Right cardiac atrium (tissue), 5 donors: ENCODE measurements at regions not wholly inside any gene's neighbourhood (a gene's known extent, or its start where the extent isn't known, plus 50 kb on each side); places are given as distances from the start of the nearest gene placed in this dataset.

Experiments
- ATAC-seq, 2 donors: fragments of 200-7000 bp; cut with Tn5 transposase; one replicate each; pipeline versions ENCODE4 v1.8.0 to v1.9.1; 2020; ENCODE audit warnings: moderate library complexity in 2 of 2, mild to moderate bottlenecking in 1 of 2
- DNase-seq, 3 donors: peaks; one replicate each; pipeline ENCODE4 v3.0.0-alpha.2; 2020
- H3K27ac ChIP-seq: one replicate; pipeline ENCODE4 v1.5.1; 2013; ENCODE audit warnings: mild to moderate bottlenecking, low read length, control low read depth, moderate library complexity
- H3K27me3 ChIP-seq: one replicate; pipeline ENCODE4 v1.6.1; 2013; ENCODE audit not compliant: control insufficient read depth, insufficient read depth
- H3K4me1 ChIP-seq: one replicate; pipeline ENCODE4 v1.6.1; 2013; ENCODE audit warnings: low read length; ENCODE audit not compliant: control insufficient read depth, insufficient read depth
- H3K4me3 ChIP-seq: one replicate; pipeline ENCODE4 v1.5.1; 2013; ENCODE audit warnings: low read length, control low read depth
- H3K9me3 ChIP-seq: one replicate; pipeline ENCODE4 v1.6.1; 2013; ENCODE audit warnings: low read length; ENCODE audit not compliant: control insufficient read depth
- WGBS: extraction: QIAGEN DNeasy Blood & Tissue Kit; methylation state at CpG from one replicate; pipeline ENCODE4 v1.1.7; 2013; 5-methylcytosine and 5-hydroxymethylcytosine counted together
- intact Hi-C, 4 donors: fragments of 100-400 bp; cut with DNase I; formaldehyde crosslinking; loops; one replicate each; pipeline versions ENCODE4 v1.11.0 to v1.14.0; 2022 to 2023
- donor health status: healthy with polysubstance abuse.
- donor health status: DM: no; HTN: yes; CAD: no.
- donor health status: DM: no; HTN: no; CAD: no.
- donor health status: DM: no; HTN: yes; CAD: no; lungs with severe emphysema.
- donor health status: DM: yes; HTN: yes; CAD: no.

GRCh38 chr18:61019338-61020301 lies 313.6 kb upstream of the CDH20 start:
- Histone ChIP-seq H3K4me3 (no peak overlapping the region), H3K27ac (no peak overlapping the region), H3K4me1 (no peaks in the 10 kb centered on the region), H3K9me3 (no peaks in the 10 kb centered on the region), H3K27me3 (no peaks in the 10 kb centered on the region)
- DNase-seq (no peak), ATAC-seq (no peak)
- 81% methylated on average over 3 of the region's 3 CpGs for WGBS
- intact Hi-C loops: no loop called here

DNA sequence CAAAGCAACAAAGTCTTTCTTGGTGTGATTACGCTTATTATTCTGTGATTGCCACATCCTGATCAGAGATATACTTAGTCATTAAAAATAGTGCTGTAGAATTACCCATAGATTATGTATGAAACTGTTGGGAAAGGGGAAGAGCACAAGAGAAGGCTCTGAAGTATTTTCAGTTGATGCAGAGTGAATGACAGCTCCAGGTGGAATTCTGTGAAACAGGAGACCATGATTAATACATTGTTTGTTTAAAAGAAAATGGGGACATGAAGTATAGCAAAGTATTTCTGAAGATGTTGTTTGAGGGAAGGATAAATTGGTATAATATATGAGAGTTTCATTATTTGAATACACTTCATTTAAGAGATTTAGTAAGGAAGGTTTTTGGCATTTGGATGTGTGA lies 307.6 kb upstream of the CDH20 start:
- H3K4me3 ChIP-seq: no peak overlapping the region
- DNase-seq (no peak), ATAC-seq (no peak)
- intact Hi-C loops: no loop called here
- H3K9me3 ChIP-seq: no peaks in the 10 kb centered on the region
- H3K27ac ChIP-seq: no peak overlapping the region
- no peaks in the 10 kb centered on the region for H3K4me1 ChIP-seq
- no peaks in the 10 kb centered on the region for H3K27me3 ChIP-seq
- 88% methylated on average over 1 of the region's 1 CpG for WGBS

- Histone ChIP-seq H3K9me3 (no peaks in the 10 kb centered on the region), H3K4me3 (no peak overlapping the region), H3K4me1 (no peaks in the 10 kb centered on the region), H3K27ac (no peak overlapping the region), H3K27me3 (no peaks in the 10 kb centered on the region)
- intact Hi-C loops: no loop called here
- ATAC-seq (no peak), DNase-seq (no peak)
- WGBS: 79% methylated on average over 2 of the region's 2 CpGs
Measured at GRCh38 chr18:61031626-61032025, 301.6 kb upstream of the CDH20 start.

GRCh38 chr18:61034580-61034979 lies 298.6 kb upstream of the CDH20 start:
- Histone ChIP-seq H3K9me3 (no peaks in the 10 kb centered on the region), H3K4me3 (no peak overlapping the region), H3K27me3 (no peaks in the 10 kb centered on the region), H3K4me1 (no peaks in the 10 kb centered on the region), H3K27ac (no peak overlapping the region)
- intact Hi-C loops: no loop called here
- DNase-seq (no peak), ATAC-seq (no peak)
- WGBS: 72% methylated on average over 2 of the region's 2 CpGs

DNA sequence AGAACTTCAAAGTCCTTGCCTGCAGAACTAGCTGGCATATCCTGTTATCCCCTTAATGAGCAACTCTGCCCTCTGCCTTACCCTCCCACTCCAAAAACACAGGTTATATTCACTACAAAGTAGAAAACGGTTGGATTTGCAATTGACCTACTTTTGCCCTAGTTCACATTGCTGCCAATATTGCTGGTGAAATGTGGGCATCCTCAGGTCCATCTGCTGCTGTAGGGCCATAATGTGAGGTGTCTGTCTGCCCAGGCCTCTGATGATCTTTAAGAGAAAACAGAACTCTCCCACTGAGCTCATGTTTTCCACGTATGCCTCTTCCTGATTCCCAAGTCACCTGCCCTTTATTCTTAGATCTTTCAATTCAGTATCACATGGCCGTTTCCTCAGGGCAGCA lies 294.0 kb upstream of the CDH20 start:
- DNase-seq (no peak), ATAC-seq (no peak)
- intact Hi-C loops: no loop called here
- Histone ChIP-seq H3K4me3 (no peak overlapping the region), H3K9me3 (no peaks in the 10 kb centered on the region), H3K27ac (no peak overlapping the region), H3K27me3 (no peaks in the 10 kb centered on the region), H3K4me1 (no peaks in the 10 kb centered on the region)
- 45% methylated on average over 3 of the region's 3 CpGs for WGBS

DNA sequence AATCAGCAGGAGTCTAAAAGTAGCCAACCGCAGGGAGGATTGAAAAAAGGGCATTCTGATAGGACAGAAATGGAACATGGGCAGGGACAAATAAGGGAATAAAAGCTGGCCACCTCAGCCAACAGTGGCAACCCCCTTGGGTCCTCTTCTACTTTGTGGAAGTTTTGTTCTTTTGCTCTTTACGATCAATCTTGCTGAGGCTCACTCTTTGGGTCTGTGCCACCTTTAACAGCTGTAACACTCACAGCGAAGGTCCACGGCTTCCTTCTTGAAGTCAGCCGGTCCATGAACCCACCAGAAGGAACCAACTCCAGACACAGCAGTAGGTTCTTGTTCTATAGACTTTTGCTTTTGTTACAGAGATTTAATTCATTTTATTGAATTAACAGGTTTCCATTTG lies 285.4 kb upstream of the CDH20 start:
- Histone ChIP-seq H3K27me3 (no peaks in the 10 kb centered on the region), H3K9me3 (no peaks in the 10 kb centered on the region), H3K4me1 (no peaks in the 10 kb centered on the region), H3K27ac (no peak overlapping the region), H3K4me3 (no peak overlapping the region)
- WGBS: 64% methylated on average over 5 of the region's 5 CpGs
- peak in 1 of 2 donors; percentile 64 for ATAC-seq
- intact Hi-C loops: no loop called here
- peak; percentile 10 to 71 (median 32) for DNase-seq

GRCh38 chr18:61057443-61057842 lies 275.8 kb upstream of the CDH20 start:
- H3K9me3 ChIP-seq: no peaks in the 10 kb centered on the region
- ATAC-seq (no peak), DNase-seq (no peak)
- H3K27ac ChIP-seq: no peak overlapping the region
- H3K4me1 ChIP-seq: no peaks in the 10 kb centered on the region
- 74% methylated on average over 2 of the region's 2 CpGs for WGBS
- H3K4me3 ChIP-seq: no peak overlapping the region
- intact Hi-C loops: no loop called here
- no peaks in the 10 kb centered on the region for H3K27me3 ChIP-seq

GRCh38 chr18:61062258-61062657 lies 271.0 kb upstream of the CDH20 start:
- DNase-seq: no peak
- Histone ChIP-seq H3K27ac (no peak overlapping the region), H3K9me3 (no peaks in the 10 kb centered on the region), H3K27me3 (no peaks in the 10 kb centered on the region), H3K4me1 (no peaks in the 10 kb centered on the region), H3K4me3 (no peak overlapping the region)
- 66% methylated on average over 2 of the region's 2 CpGs for WGBS
- intact Hi-C loops: no loop called here
- ATAC-seq: no peak

GRCh38 chr18:61064911-61065310 lies 268.3 kb upstream of the CDH20 start:
- Histone ChIP-seq H3K9me3 (no peaks in the 10 kb centered on the region), H3K27me3 (no peaks in the 10 kb centered on the region), H3K4me3 (no peak overlapping the region), H3K27ac (no peak overlapping the region), H3K4me1 (no peaks in the 10 kb centered on the region)
- intact Hi-C loops: no loop called here
- DNase-seq: no peak
- ATAC-seq: no peak

DNA sequence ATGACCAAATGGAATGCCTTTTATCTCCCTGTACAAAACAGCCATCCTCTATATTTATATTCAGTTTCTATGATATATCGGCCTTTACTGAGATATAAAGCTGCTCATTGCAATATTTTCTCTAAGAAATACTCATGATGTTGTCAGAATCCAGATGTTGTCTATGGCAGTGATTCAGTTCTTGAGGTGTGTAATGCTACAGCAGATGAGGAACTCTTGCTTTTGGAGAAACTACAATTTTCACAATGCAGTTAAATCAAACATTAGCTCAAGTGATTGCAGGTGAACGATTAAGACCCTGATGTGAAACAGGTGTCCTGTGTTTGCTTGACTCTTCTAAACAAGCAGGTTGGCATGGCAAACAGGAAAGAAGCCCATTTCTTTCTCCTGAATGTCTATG lies 256.2 kb upstream of the CDH20 start:
- Histone ChIP-seq H3K4me1 (no peaks in the 10 kb centered on the region), H3K4me3 (no peak overlapping the region), H3K27ac (no peak overlapping the region), H3K27me3 (no peaks in the 10 kb centered on the region), H3K9me3 (no peaks in the 10 kb centered on the region)
- 80% methylated on average over 2 of the region's 2 CpGs for WGBS
- no peak for ATAC-seq
- intact Hi-C loops: no loop called here
- no peak for DNase-seq

DNA sequence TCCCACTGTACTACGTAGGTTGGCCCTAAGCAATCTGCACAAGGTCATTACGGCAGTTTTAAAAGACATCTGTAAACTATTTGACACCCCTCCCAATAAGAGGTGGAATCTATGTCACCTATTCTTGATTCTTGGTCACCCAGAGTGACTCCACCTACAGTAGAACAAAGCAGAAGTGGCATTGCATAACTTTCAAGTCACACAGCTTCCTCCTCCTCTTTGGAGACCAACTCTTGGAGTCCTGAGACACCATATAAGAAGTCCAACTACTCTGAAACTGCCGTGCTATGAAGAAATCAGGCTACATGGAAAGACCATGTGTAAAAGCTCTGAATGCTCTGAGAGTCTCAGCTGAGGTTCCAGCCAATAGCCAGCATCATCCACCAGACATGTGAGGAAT lies 253.5 kb upstream of the CDH20 start:
- intact Hi-C loops: no loop called here
- H3K4me1 ChIP-seq: no peaks in the 10 kb centered on the region
- no peaks in the 10 kb centered on the region for H3K9me3 ChIP-seq
- H3K4me3 ChIP-seq: no peak overlapping the region
- no peak overlapping the region for H3K27ac ChIP-seq
- WGBS: 82% methylated on average over 3 of the region's 3 CpGs
- H3K27me3 ChIP-seq: no peaks in the 10 kb centered on the region
- ATAC-seq: no peak
- DNase-seq: no peak
